Panc1 (cell line): ENCODE measurements at regions not wholly inside any gene's neighbourhood (a gene's known extent, or its start where the extent isn't known, plus 50 kb on each side); places are given as distances from the start of the nearest gene placed in this dataset.

ENCODE experiments used
- CTCF ChIP-seq: fragments of 450-650 bp; IDR thresholded peaks from 2 replicates; pipeline ENCODE4 v1.5.1; 2017; ENCODE audit warnings: mild to moderate bottlenecking
- TCF7L2 ChIP-seq: IDR thresholded peaks from 2 replicates; pipeline ENCODE4 v1.6.1; 2011; ENCODE audit warnings: mild to moderate bottlenecking, low read depth, low read length, inconsistent platforms

DNA sequence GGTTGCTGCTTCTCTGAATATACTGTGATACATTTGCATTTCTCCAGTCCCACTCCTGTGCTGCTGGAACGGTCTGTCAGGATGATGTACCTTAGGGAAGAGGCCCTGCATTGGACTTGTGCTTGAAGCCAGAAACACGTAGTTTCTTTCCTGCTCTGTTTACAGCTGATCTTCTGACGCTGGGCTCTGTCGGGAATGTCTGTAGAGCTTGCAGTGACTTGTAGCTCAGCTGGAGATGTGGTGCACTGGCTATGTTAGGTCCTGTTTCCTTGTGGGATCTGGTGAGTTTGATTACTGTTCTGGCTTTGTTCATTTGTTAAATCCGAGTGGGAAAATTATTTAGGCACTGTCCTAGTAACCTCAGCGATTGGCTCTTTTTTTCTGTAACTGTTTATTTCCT is 137.2 kb upstream of the WDR1 start:
- no peak for TF ChIP-seq CTCF
- no peak for TF ChIP-seq TCF7L2
